Activated T-cell treated with anti-CD3 and anti-CD28 coated beads, Interleukin-2, amount 50 U/mL, for 48 hours (primary cell): ENCODE measurements at regions not wholly inside any gene's neighbourhood (a gene's known extent, or its start where the extent isn't known, plus 50 kb on each side); places are given as distances from the start of the nearest gene placed in this dataset.

ENCODE experiments used
- DNase-seq, 2 experiments: peaks; one replicate each; pipeline ENCODE4 v3.0.0-alpha.2; 2020

GRCh38 chr15:25051399-25052154 lies 96.8 kb downstream of the SNRPN start:
- no peak for DNase-seq

- peak in 1 of 2 experiments; percentile 11 for DNase-seq
Observed at GRCh38 chr15:25052191-25052999, 97.6 kb downstream of the SNRPN start.

GRCh38 chr15:25053000-25053815 lies 98.4 kb downstream of the SNRPN start:
- DNase-seq = no peak

- DNase-seq = no peak
Observed at GRCh38 chr15:25054329-25054728, 99.5 kb downstream of the SNRPN start.

GRCh38 chr15:25054943-25055342 lies 100.2 kb downstream of the SNRPN start:
- peak in 1 of 2 experiments; percentile 1 for DNase-seq

GRCh38 chr15:25055356-25056068 lies 100.7 kb downstream of the SNRPN start:
- peak; percentile 2 to 3 for DNase-seq

GRCh38 chr15:25056484-25057425 lies 102.0 kb downstream of the SNRPN start:
- DNase-seq = peak; percentile 7 to 11

GRCh38 chr15:25057574-25057973 lies 102.8 kb downstream of the SNRPN start:
- no peak for DNase-seq

- DNase-seq = peak; percentile 3 to 5
Observed at GRCh38 chr15:25058080-25058785, 103.4 kb downstream of the SNRPN start.

- no peak for DNase-seq
Observed at GRCh38 chr15:25059698-25060471, 105.1 kb downstream of the SNRPN start.

GRCh38 chr15:25060472-25060803 lies 105.7 kb downstream of the SNRPN start:
- no peak for DNase-seq

GRCh38 chr15:25060996-25061620 lies 106.3 kb downstream of the SNRPN start:
- peak in 1 of 2 experiments; percentile 2 for DNase-seq

- DNase-seq = no peak
Observed at GRCh38 chr15:25061808-25062550, 107.2 kb downstream of the SNRPN start.

- no peak for DNase-seq
Observed at GRCh38 chr15:25062551-25063430, 108.0 kb downstream of the SNRPN start.

GRCh38 chr15:25065286-25065685 lies 110.5 kb downstream of the SNRPN start:
- DNase-seq = no peak

- DNase-seq = no peak
Observed at GRCh38 chr15:25065876-25066275, 111.1 kb downstream of the SNRPN start.

- no peak for DNase-seq
Observed at GRCh38 chr15:25066708-25067107, 111.9 kb downstream of the SNRPN start.
